HUES64 (cell line): ENCODE measurements at regions not wholly inside any gene's neighbourhood (a gene's known extent, or its start where the extent isn't known, plus 50 kb on each side); places are given as distances from the start of the nearest gene placed in this dataset.

Source experiments
- H3K27ac ChIP-seq: 2 replicates; pipeline ENCODE4 v1.7.0; 2013; ENCODE audit warnings: low read depth, low read length, inconsistent platforms
- H3K27me3 ChIP-seq: 2 replicates; pipeline ENCODE4 v1.6.1; 2013; ENCODE audit warnings: mild to moderate bottlenecking, low read length; ENCODE audit not compliant: insufficient read depth
- H3K36me3 ChIP-seq: 2 replicates; pipeline ENCODE4 v1.6.1; 2013; ENCODE audit warnings: mild to moderate bottlenecking, low read length; ENCODE audit not compliant: insufficient read depth
- H3K4me1 ChIP-seq: 2 replicates; pipeline ENCODE4 v1.6.1; 2013; ENCODE audit warnings: mild to moderate bottlenecking, low read length, moderate library complexity; ENCODE audit not compliant: insufficient read depth
- H3K4me3 ChIP-seq: 2 replicates; pipeline ENCODE4 v1.5.1; 2013; ENCODE audit warnings: mild to moderate bottlenecking, low read length, moderate library complexity
- H3K9ac ChIP-seq: 2 replicates; pipeline ENCODE4 v1.6.1; 2013; ENCODE audit warnings: mild to moderate bottlenecking, low read depth, low read length
- H3K9me3 ChIP-seq: 2 replicates; pipeline ENCODE4 v1.6.1; 2013; ENCODE audit warnings: low read depth, low read length; ENCODE audit not compliant: insufficient read depth
- WGBS: fragments of 150-250, 120-280 bp; methylation state at CpG from one replicate; pipeline ENCODE4 v1.1.7; 2013; ENCODE audit warnings: missing lambda C conversion rate; 5-methylcytosine and 5-hydroxymethylcytosine counted together

DNA sequence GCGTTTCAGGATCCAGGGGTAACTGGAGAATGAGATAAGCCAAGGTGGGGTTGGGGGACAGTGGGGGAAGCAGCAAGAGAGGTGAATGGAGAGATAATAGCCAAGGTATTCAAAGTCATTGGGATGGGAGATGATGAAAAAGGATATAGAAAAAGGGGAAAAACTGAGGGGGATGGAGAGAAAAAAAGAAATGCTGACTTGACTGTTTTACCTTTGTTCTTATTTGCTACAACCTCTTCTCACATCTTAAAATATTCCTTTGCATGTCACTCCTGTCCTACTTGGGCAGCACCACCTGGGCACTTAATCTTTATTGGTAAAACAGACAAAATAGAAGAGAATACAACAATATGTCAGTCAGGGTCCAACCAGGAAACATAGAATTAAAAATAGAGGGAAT lies 56.0 kb upstream of the FNDC3A start:
- H3K9me3 ChIP-seq: no peaks in the 10 kb centered on the region
- H3K4me3 ChIP-seq: no peak overlapping the region
- no peaks in the 10 kb centered on the region for H3K27me3 ChIP-seq
- H3K27ac ChIP-seq: no peak overlapping the region
- H3K4me1 ChIP-seq: no peaks in the 10 kb centered on the region
- no peak overlapping the region for H3K9ac ChIP-seq
- 67% methylated on average over 1 of the region's 1 CpG for WGBS
- no peaks in the 10 kb centered on the region for H3K36me3 ChIP-seq

GRCh38 chr13:48920730-48921129 lies 55.0 kb upstream of the FNDC3A start:
- WGBS: 98% methylated on average over 5 of the region's 6 CpGs
- Histone ChIP-seq H3K4me1 (no peaks in the 10 kb centered on the region), H3K4me3 (no peak overlapping the region), H3K27ac (no peak overlapping the region), H3K36me3 (no peaks in the 10 kb centered on the region), H3K27me3 (no peaks in the 10 kb centered on the region), H3K9ac (no peak overlapping the region), H3K9me3 (no peaks in the 10 kb centered on the region)

GRCh38 chr13:48923376-48923775 lies 52.3 kb upstream of the FNDC3A start:
- no peaks in the 10 kb centered on the region for H3K9me3 ChIP-seq
- no peak overlapping the region for H3K27ac ChIP-seq
- H3K9ac ChIP-seq: no peak overlapping the region
- H3K4me3 ChIP-seq: no peak overlapping the region
- H3K4me1 ChIP-seq: no peaks in the 10 kb centered on the region
- no peaks in the 10 kb centered on the region for H3K36me3 ChIP-seq
- H3K27me3 ChIP-seq: no peaks in the 10 kb centered on the region
- WGBS: 100% methylated on average over 1 of the region's 1 CpG

GRCh38 chr13:48925001-48925400 lies 50.7 kb upstream of the FNDC3A start:
- Histone ChIP-seq H3K9me3 (no peaks in the 10 kb centered on the region), H3K27me3 (no peaks in the 10 kb centered on the region), H3K9ac (no peak overlapping the region), H3K36me3 (no peaks in the 10 kb centered on the region), H3K4me1 (no peaks in the 10 kb centered on the region), H3K4me3 (no peak overlapping the region), H3K27ac (no peak overlapping the region)
- 98% methylated on average over 2 of the region's 2 CpGs for WGBS
